ENCODE measurements at regions not wholly inside any gene's neighbourhood (a gene's known extent, or its start where the extent isn't known, plus 50 kb on each side); places are given as distances from the start of the nearest gene placed in this dataset.

DNA sequence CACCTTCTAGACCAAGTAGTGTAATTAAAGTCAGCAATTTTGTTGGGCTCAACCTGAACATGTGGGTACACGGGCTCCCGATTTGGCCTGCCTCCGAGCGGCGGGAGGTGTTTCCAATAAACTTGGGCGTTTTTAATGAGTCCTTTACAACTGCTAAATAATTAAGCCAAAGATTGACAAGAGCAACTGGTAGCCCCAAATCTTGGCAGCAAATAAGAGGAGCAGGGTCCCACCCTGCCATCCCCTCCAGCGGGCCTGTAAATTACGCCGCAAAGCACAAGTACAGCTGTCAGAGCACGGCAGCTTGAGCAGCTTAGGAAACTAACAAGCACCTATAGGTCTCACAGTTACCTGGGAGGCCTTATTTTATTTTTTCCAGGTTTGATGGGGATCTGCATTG, 217.1 kb downstream of the BMP7 start:
- no peak for DNase-seq
- ATAC-seq: no peak
- intact Hi-C loops (cut with DNase I, micrococcal nuclease): no loop called here

- intact Hi-C loops (cut with DNase I, micrococcal nuclease): no loop called here
- ATAC-seq: no peak
- no peak for DNase-seq
These were observed 215.3 kb downstream of the BMP7 start for GRCh38 chr20:57051096-57051495.

DNA sequence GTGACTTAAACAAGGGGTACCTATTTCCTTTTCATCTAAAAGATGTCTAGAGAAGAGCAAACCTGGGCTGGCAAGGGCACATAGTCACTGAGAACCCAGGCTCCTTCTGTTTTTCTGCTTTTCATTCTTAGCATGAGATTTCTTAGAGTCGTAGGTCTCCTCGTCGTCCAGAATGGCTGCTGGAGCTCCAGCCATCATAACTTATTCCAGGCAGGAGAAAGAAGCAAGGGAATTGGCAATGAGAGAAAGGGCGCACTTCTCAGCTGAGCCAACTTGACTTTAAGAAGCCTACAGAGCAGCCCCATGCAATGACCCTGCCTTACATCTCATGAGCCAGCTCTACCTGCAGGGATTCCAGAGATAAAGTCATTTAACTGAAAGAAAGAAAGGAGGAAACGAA, 213.4 kb downstream of the BMP7 start:
- ATAC-seq (no peak), DNase-seq (no peak)
- intact Hi-C loops (cut with DNase I, micrococcal nuclease): no loop called here

- ATAC-seq: no peak
- no peak for DNase-seq
- intact Hi-C loops (cut with DNase I, micrococcal nuclease): no loop called here
These were observed 212.5 kb downstream of the BMP7 start for GRCh38 chr20:57053793-57054552.

- intact Hi-C loops (cut with DNase I, micrococcal nuclease): no loop called here
- ATAC-seq: no peak
- no peak for DNase-seq
These were observed 211.1 kb downstream of the BMP7 start for GRCh38 chr20:57055345-57055744.

- ATAC-seq (no peak), DNase-seq (no peak)
- intact Hi-C loops (cut with DNase I, micrococcal nuclease): no loop called here
These were observed 209.8 kb downstream of the BMP7 start for GRCh38 chr20:57056651-57057050.

DNA sequence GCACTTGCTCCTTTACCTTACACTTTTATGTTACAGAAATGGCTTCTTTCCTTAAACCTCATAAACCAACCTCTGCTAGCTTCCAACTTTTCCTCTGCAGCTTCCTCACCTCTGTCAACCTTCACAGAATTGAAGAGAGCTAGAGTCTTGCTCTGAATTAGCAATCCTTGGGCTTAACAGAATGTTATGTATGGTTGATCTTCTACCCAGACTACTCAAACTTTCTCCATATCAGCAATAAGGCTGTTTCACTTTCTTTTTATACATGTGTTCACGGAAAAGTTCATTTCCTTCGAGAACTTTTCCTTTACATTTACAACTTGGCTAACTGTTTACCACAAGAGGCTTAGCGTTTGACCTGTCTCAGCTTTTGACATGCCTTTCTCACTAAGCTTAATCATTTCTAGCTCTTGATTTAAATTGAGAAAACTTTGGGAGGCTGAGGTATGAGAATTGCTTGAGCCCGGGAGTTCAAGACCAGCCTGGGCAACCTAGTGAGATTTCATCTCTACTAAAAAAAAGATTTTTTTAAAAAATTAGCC, 207.3 kb downstream of the BMP7 start:
- ATAC-seq (no peak), DNase-seq (no peak)
- intact Hi-C loops (cut with DNase I, micrococcal nuclease): no loop called here

GRCh38 chr20:57060407-57061050, 205.9 kb downstream of the BMP7 start:
- ATAC-seq (no peak), DNase-seq (no peak)
- intact Hi-C loops (cut with DNase I, micrococcal nuclease): loop anchor here in 1 of 2 donors (10.0 kb wide), 1 partner anchor 516 kb away; no protein-coding TSS in a partner anchor

- intact Hi-C loops (cut with DNase I, micrococcal nuclease): loop anchor here in 1 of 2 donors (10.0 kb wide), 1 partner anchor 516 kb away; no protein-coding TSS in a partner anchor
- ATAC-seq (no peak), DNase-seq (no peak)
These were observed 205.2 kb downstream of the BMP7 start for GRCh38 chr20:57061051-57061900.

GRCh38 chr20:57062241-57062640, 204.2 kb downstream of the BMP7 start:
- DNase-seq (no peak), ATAC-seq (no peak)
- intact Hi-C loops (cut with DNase I, micrococcal nuclease): loop anchor here in 1 of 2 donors (10.0 kb wide), 1 partner anchor 517 kb away; no protein-coding TSS in a partner anchor

DNA sequence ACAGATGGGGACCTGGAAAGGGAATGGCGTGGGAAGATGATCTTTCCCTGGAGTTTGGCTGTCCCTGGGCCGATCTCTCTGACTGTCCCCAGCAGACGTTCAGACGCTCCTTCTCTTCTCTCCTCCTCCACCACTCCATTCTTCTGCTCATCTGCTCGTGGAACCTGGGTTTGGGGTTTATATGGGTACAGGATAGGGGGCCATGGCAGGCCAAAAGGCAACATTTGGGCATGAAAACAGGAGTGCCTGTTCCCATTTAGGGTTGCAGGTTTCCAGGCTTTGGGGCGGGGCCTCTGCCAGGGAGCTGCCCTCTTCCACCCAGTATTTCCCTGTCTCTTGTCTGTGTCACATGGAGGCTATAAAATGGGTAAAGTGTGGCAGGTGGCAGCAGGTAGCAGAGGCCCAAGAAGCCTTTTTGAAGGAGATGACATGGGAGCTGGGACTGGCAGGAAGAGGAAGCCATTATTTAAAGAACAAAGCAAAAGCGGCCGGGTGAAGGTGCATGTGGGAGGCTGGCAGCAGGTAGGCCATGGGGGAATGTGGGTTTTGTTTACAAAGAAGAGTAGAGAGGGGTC, 203.7 kb downstream of the BMP7 start:
- intact Hi-C loops (cut with DNase I, micrococcal nuclease): loop anchor here in 1 of 2 donors (10.0 kb wide), 1 partner anchor 518 kb away; no protein-coding TSS in a partner anchor
- DNase-seq: no peak

GRCh38 chr20:57064836-57065235, 201.6 kb downstream of the BMP7 start:
- ATAC-seq: no peak
- DNase-seq: no peak
- intact Hi-C loops (cut with DNase I, micrococcal nuclease): loop anchor here in 1 of 2 donors (10.0 kb wide), 1 partner anchor 520 kb away; no protein-coding TSS in a partner anchor

More for the DNA sequence above, 203.7 kb downstream of the BMP7 start:
- no peak for ATAC-seq

GRCh38 chr20:57065646-57066045, 200.8 kb downstream of the BMP7 start:
- ATAC-seq: no peak
- intact Hi-C loops (cut with DNase I, micrococcal nuclease): loop anchor here in 1 of 2 donors (10.0 kb wide), 1 partner anchor 521 kb away; no protein-coding TSS in a partner anchor

GRCh38 chr20:57066126-57066900, 200.1 kb downstream of the BMP7 start:
- no peak for ATAC-seq
- no peak for DNase-seq
- intact Hi-C loops (cut with DNase I, micrococcal nuclease): loop anchor here in 1 of 2 donors (10.0 kb wide), 1 partner anchor 522 kb away; no protein-coding TSS in a partner anchor

More at GRCh38 chr20:57065646-57066045, 200.8 kb downstream of the BMP7 start:
- DNase-seq: no peak

GRCh38 chr20:57069442-57069841, 197.0 kb downstream of the BMP7 start:
- ATAC-seq (no peak), DNase-seq (no peak)
- intact Hi-C loops (cut with DNase I, micrococcal nuclease): loop anchor here in 1 of 2 donors (10.0 kb wide), 1 partner anchor 525 kb away; no protein-coding TSS in a partner anchor

GRCh38 chr20:57070296-57070695, 196.1 kb downstream of the BMP7 start:
- DNase-seq (no peak), ATAC-seq (no peak)
- intact Hi-C loops (cut with DNase I, micrococcal nuclease): no loop called here

DNA sequence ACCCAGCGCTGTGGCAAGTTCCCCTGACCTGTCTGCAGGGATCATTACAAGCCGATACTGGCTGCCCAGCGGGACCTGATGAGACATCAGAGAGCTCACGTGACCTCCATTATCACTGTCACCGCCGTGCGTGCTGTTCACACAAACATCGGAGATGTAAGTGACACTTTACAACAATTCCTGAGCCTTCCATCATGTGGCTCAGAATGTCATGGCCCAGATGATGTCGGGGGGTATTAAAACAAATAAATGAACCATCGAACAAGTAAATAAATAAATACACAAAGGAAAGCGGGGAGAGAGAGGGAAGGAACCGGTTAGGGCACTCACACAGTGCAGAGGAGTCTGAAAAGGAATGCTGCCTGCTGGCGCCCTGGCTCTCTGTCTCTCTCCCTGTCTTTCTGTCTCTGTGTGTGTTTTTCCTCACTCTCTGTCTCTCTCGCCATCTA, 195.1 kb downstream of the BMP7 start:
- DNase-seq: no peak

More for the DNA sequence above, 195.1 kb downstream of the BMP7 start:
- no peak for ATAC-seq
- intact Hi-C loops (cut with DNase I, micrococcal nuclease): no loop called here

Data from left colon (tissue), 2 donors.